ENCODE measurements at regions not wholly inside any gene's neighbourhood (a gene's known extent, or its start where the extent isn't known, plus 50 kb on each side); places are given as distances from the start of the nearest gene placed in this dataset.

GRCh38 chr6:121896363-121896762, 460.9 kb downstream of the GJA1 start:
- Histone ChIP-seq H3K27ac (ENCODE audit: low read depth, low read length) (no peak overlapping the region), H3K4me2 (ENCODE audit: low read length) (no peak overlapping the region), H3F3A (ENCODE audit: control insufficient read depth, insufficient read depth) (no peaks in the 10 kb centered on the region), H3K4me3 (ENCODE audit: low read length) (no peak overlapping the region), H3K9me2 (replicated peaks; ENCODE audit: control insufficient read depth, low read length) (no peaks in the 10 kb centered on the region), H3K36me3 (ENCODE audit: control insufficient read depth, low read length) (no peaks in the 10 kb centered on the region), H3K9me3 (ENCODE audit: control insufficient read depth, insufficient read depth, low read length) (no peaks in the 10 kb centered on the region), H3K79me2 (ENCODE audit: control insufficient read depth, low read length) (no peaks in the 10 kb centered on the region), H3K4me1 (ENCODE audit: control insufficient read depth, low read length) (no peaks in the 10 kb centered on the region), H3K27me3 (ENCODE audit: control insufficient read depth, low read length) (no peaks in the 10 kb centered on the region), H4K20me1 (ENCODE audit: control insufficient read depth, insufficient read depth, low read depth, low read length) (no peaks in the 10 kb centered on the region)
- no peak for TF ChIP-seq CTCF (IDR thresholded peaks at IDR 0.05; ENCODE audit: low read depth, low read length, poor library complexity, severe bottlenecking)
- no peak for TF ChIP-seq EZH2phosphoT487 (IDR thresholded peaks at IDR 0.05; ENCODE audit: borderline replicate concordance, low read length)

- no peaks in the 10 kb centered on the region for H3F3A ChIP-seq (ENCODE audit: control insufficient read depth, insufficient read depth)
- H3K9me2 ChIP-seq (replicated peaks; ENCODE audit: control insufficient read depth, low read length) = no peaks in the 10 kb centered on the region
- H3K4me3 ChIP-seq (ENCODE audit: low read length) = no peak overlapping the region
- H3K27me3 ChIP-seq (ENCODE audit: control insufficient read depth, low read length) = no peaks in the 10 kb centered on the region
- no peaks in the 10 kb centered on the region for H3K79me2 ChIP-seq (ENCODE audit: control insufficient read depth, low read length)
- no peaks in the 10 kb centered on the region for H3K36me3 ChIP-seq (ENCODE audit: control insufficient read depth, low read length)
- H3K27ac ChIP-seq (ENCODE audit: low read depth, low read length) = no peak overlapping the region
- no peak overlapping the region for H3K4me2 ChIP-seq (ENCODE audit: low read length)
- no peaks in the 10 kb centered on the region for H3K9me3 ChIP-seq (ENCODE audit: control insufficient read depth, insufficient read depth, low read length)
- no peaks in the 10 kb centered on the region for H3K4me1 ChIP-seq (ENCODE audit: control insufficient read depth, low read length)
- TF ChIP-seq EZH2phosphoT487 (IDR thresholded peaks at IDR 0.05; ENCODE audit: borderline replicate concordance, low read length) (no peak), CTCF (IDR thresholded peaks at IDR 0.05; ENCODE audit: low read depth, low read length, poor library complexity, severe bottlenecking) (no peak)
- no peaks in the 10 kb centered on the region for H4K20me1 ChIP-seq (ENCODE audit: control insufficient read depth, insufficient read depth, low read depth, low read length)
These were observed 461.3 kb downstream of the GJA1 start for GRCh38 chr6:121896771-121897170.

GRCh38 chr6:121897337-121897760, 461.9 kb downstream of the GJA1 start:
- no peaks in the 10 kb centered on the region for H3K79me2 ChIP-seq (ENCODE audit: control insufficient read depth, low read length)
- H3K9me2 ChIP-seq (replicated peaks; ENCODE audit: control insufficient read depth, low read length) = no peaks in the 10 kb centered on the region

GRCh38 chr6:121901432-121901831, 466.0 kb downstream of the GJA1 start:
- Histone ChIP-seq H3K27me3 (ENCODE audit: control insufficient read depth, low read length) (no peaks in the 10 kb centered on the region), H3K9me3 (ENCODE audit: control insufficient read depth, insufficient read depth, low read length) (no peaks in the 10 kb centered on the region), H4K20me1 (ENCODE audit: control insufficient read depth, insufficient read depth, low read depth, low read length) (no peaks in the 10 kb centered on the region), H3K4me2 (ENCODE audit: low read length) (no peak overlapping the region), H3K36me3 (ENCODE audit: control insufficient read depth, low read length) (no peaks in the 10 kb centered on the region), H3K79me2 (ENCODE audit: control insufficient read depth, low read length) (no peaks in the 10 kb centered on the region), H3K4me1 (ENCODE audit: control insufficient read depth, low read length) (no peaks in the 10 kb centered on the region), H3K9me2 (replicated peaks; ENCODE audit: control insufficient read depth, low read length) (no peaks in the 10 kb centered on the region), H3K27ac (ENCODE audit: low read depth, low read length) (no peak overlapping the region), H3F3A (ENCODE audit: control insufficient read depth, insufficient read depth) (no peaks in the 10 kb centered on the region), H3K4me3 (ENCODE audit: low read length) (no peak overlapping the region)
- TF ChIP-seq CTCF (IDR thresholded peaks at IDR 0.05; ENCODE audit: low read depth, low read length, poor library complexity, severe bottlenecking) = no peak
- no peak for TF ChIP-seq EZH2phosphoT487 (IDR thresholded peaks at IDR 0.05; ENCODE audit: borderline replicate concordance, low read length)

More at GRCh38 chr6:121897337-121897760, 461.9 kb downstream of the GJA1 start:
- Histone ChIP-seq H3K9me3 (ENCODE audit: control insufficient read depth, insufficient read depth, low read length) (no peaks in the 10 kb centered on the region), H4K20me1 (ENCODE audit: control insufficient read depth, insufficient read depth, low read depth, low read length) (no peaks in the 10 kb centered on the region), H3K4me2 (ENCODE audit: low read length) (no peak overlapping the region), H3K36me3 (ENCODE audit: control insufficient read depth, low read length) (no peaks in the 10 kb centered on the region), H3F3A (ENCODE audit: control insufficient read depth, insufficient read depth) (no peaks in the 10 kb centered on the region), H3K27ac (ENCODE audit: low read depth, low read length) (no peak overlapping the region), H3K27me3 (ENCODE audit: control insufficient read depth, low read length) (no peaks in the 10 kb centered on the region), H3K4me3 (ENCODE audit: low read length) (no peak overlapping the region), H3K4me1 (ENCODE audit: control insufficient read depth, low read length) (no peaks in the 10 kb centered on the region)
- TF ChIP-seq EZH2phosphoT487 (IDR thresholded peaks at IDR 0.05; ENCODE audit: borderline replicate concordance, low read length) = no peak

Measured in DOHH2 (cell line).